GM23248 (cell line): ENCODE measurements at regions not wholly inside any gene's neighbourhood (a gene's known extent, or its start where the extent isn't known, plus 50 kb on each side); places are given as distances from the start of the nearest gene placed in this dataset.

ENCODE experiments used
- EZH2 ChIP-seq: fragments of 200-600 bp; sonication (generic); IDR thresholded peaks from 2 replicates; pipeline ENCODE4 v1.6.1; 2018; ENCODE audit warnings: antibody characterized with exemption, mild to moderate bottlenecking; ENCODE audit not compliant: insufficient read depth, poor library complexity, severe bottlenecking
- EZH2phosphoT487 ChIP-seq: fragments of 200-600 bp; sonication (generic); IDR thresholded peaks from 2 replicates; pipeline ENCODE4 v1.6.1; 2018; ENCODE audit warnings: antibody characterized with exemption, moderate library complexity, mild to moderate bottlenecking, low read depth; ENCODE audit not compliant: insufficient read depth

DNA sequence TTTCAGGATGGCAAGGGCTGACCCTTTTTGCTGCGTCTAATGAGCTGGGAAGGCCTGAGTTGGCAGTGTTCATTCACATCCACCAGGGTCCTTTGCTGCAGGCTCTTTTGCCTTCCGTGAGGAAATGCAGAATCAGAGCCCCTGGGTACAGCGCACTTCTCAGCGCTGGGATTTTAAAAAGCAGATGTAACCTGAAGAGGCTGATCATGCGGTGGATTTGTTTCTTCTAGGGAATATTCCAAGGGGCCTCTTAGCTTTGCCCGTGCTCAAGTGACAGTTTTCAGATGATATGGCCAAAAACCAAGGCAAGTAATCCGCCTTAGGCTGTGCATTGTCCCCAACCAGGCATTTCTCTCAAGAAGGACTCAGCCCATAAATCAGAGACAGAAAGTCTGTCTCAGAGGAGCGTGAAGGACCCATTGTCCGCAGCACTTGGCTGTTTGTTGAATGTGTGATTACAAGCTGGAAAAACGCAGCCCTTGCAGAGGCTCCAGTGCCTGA lies 237.6 kb downstream of the PTPRC start:
- TF ChIP-seq EZH2, result no peak
- no peak for TF ChIP-seq EZH2phosphoT487
